ENCODE measurements at regions not wholly inside any gene's neighbourhood (a gene's known extent, or its start where the extent isn't known, plus 50 kb on each side); places are given as distances from the start of the nearest gene placed in this dataset.

- TF ChIP-seq GMEB1 (CRISPR knock-in tag; IDR thresholded peaks at IDR 0.05) (no peak), SLC30A9 (CRISPR knock-in tag; IDR thresholded peaks at IDR 0.05) (no peak), ARID3B (CRISPR knock-in tag; IDR thresholded peaks at IDR 0.05; ENCODE audit: borderline replicate concordance) (no peak), ZC3H11A (IDR thresholded peaks at IDR 0.05; ENCODE audit: low read depth, low read length) (no peak), RUNX1 (IDR thresholded peaks at IDR 0.05; ENCODE audit: low read depth) (no peak), HBP1 (CRISPR knock-in tag; IDR thresholded peaks at IDR 0.05) (no peak), ZNF79 (CRISPR knock-in tag; IDR thresholded peaks at IDR 0.05; ENCODE audit: low read depth) (no peak)
Measured at GRCh38 chr6:119818876-119819275, 469.3 kb upstream of the MAN1A1 start (continued).
